ENCODE measurements at regions not wholly inside any gene's neighbourhood (a gene's known extent, or its start where the extent isn't known, plus 50 kb on each side); places are given as distances from the start of the nearest gene placed in this dataset.

- no peak for DNase-seq
- 33 to 51% (median 47%) methylated on average over 1 of the region's 1 CpG for WGBS, 5 donors
- no peak overlapping the region for H3K27ac ChIP-seq
- intact Hi-C loops (cut with DNase I; ENCODE audit: low total_unique reads): no loop called here
- H3K9me3 ChIP-seq: peaks cover 0 to 19% (median 15%) of the 10 kb centered on the region in 4 donors
- H3K36me3 ChIP-seq: no peaks in the 10 kb centered on the region
- no peak for TF ChIP-seq CTCF (IDR thresholded peaks at IDR 0.05)
- TF ChIP-seq POLR2A (IDR thresholded peaks at IDR 0.05): no peak
- no peak for TF ChIP-seq POLR2AphosphoS5 (IDR thresholded peaks at IDR 0.05)
- no peak for TF ChIP-seq EP300 (IDR thresholded peaks at IDR 0.05)
- no peak overlapping the region for H3K4me3 ChIP-seq
- no peaks in the 10 kb centered on the region for H3K4me1 ChIP-seq
- H3K27me3 ChIP-seq: no peaks in the 10 kb centered on the region
These were observed 385.4 kb downstream of the BRINP2 start for GRCh38 chr1:177556163-177556562.

GRCh38 chr1:177547200-177547599 is 376.4 kb downstream of the BRINP2 start:
- Histone ChIP-seq H3K27me3 (no peaks in the 10 kb centered on the region), H3K9me3 (peaks cover 0 to 2% (median 0%) of the 10 kb centered on the region in 4 donors), H3K36me3 (no peaks in the 10 kb centered on the region), H3K4me1 (no peaks in the 10 kb centered on the region), H3K27ac (no peak overlapping the region), H3K4me3 (no peak overlapping the region)
- intact Hi-C loops (cut with DNase I; ENCODE audit: low total_unique reads): no loop called here
- WGBS, 5 donors: 68 to 80% (median 73%) methylated on average over 3 of the region's 3 CpGs
- DNase-seq: no peak
- TF ChIP-seq POLR2AphosphoS5 (IDR thresholded peaks at IDR 0.05): no peak
- no peak for TF ChIP-seq CTCF (IDR thresholded peaks at IDR 0.05)
- no peak for TF ChIP-seq EP300 (IDR thresholded peaks at IDR 0.05)
- TF ChIP-seq POLR2A (IDR thresholded peaks at IDR 0.05): no peak

GRCh38 chr1:177546346-177546745 is 375.6 kb downstream of the BRINP2 start:
- intact Hi-C loops (cut with DNase I; ENCODE audit: low total_unique reads): no loop called here
- H3K9me3 ChIP-seq: peaks cover 0 to 10% (median 0%) of the 10 kb centered on the region in 4 donors
- TF ChIP-seq POLR2A (IDR thresholded peaks at IDR 0.05) (no peak), POLR2AphosphoS5 (IDR thresholded peaks at IDR 0.05) (no peak), EP300 (IDR thresholded peaks at IDR 0.05) (no peak), CTCF (IDR thresholded peaks at IDR 0.05) (no peak)
- H3K27ac ChIP-seq: no peak overlapping the region
- no peak overlapping the region for H3K4me3 ChIP-seq
- DNase-seq: no peak
- no peaks in the 10 kb centered on the region for H3K27me3 ChIP-seq
- H3K4me1 ChIP-seq: no peaks in the 10 kb centered on the region
- no peaks in the 10 kb centered on the region for H3K36me3 ChIP-seq

GRCh38 chr1:177526201-177526600 is 355.4 kb downstream of the BRINP2 start:
- intact Hi-C loops (cut with DNase I; ENCODE audit: low total_unique reads): no loop called here
- Histone ChIP-seq H3K36me3 (no peaks in the 10 kb centered on the region), H3K27ac (no peak overlapping the region), H3K4me3 (no peak overlapping the region), H3K4me1 (no peaks in the 10 kb centered on the region), H3K9me3 (peaks cover 0 to 5% (median 0%) of the 10 kb centered on the region in 4 donors), H3K27me3 (no peaks in the 10 kb centered on the region)
- WGBS, 5 donors: 80 to 100% (median 91%) methylated on average over 1 of the region's 1 CpG
- no peak for DNase-seq
- TF ChIP-seq POLR2AphosphoS5 (IDR thresholded peaks at IDR 0.05): no peak
- no peak for TF ChIP-seq POLR2A (IDR thresholded peaks at IDR 0.05)
- no peak for TF ChIP-seq CTCF (IDR thresholded peaks at IDR 0.05)
- no peak for TF ChIP-seq EP300 (IDR thresholded peaks at IDR 0.05)
